ENCODE measurements at regions not wholly inside any gene's neighbourhood (a gene's known extent, or its start where the extent isn't known, plus 50 kb on each side); places are given as distances from the start of the nearest gene placed in this dataset.
"Not testable (repeated sequence)": the region's sequence is repeated elsewhere in the genome, so short reads cannot be mapped to it uniquely, and the experiment has no call there.

- DNase-seq (ENCODE audit: low read depth in 3 of 3), result no peak
Observed at GRCh38 chr6:10180138-10181074, 234.5 kb downstream of the TFAP2A start.

GRCh38 chr6:10177704-10178103 lies 237.2 kb downstream of the TFAP2A start:
- no peak for DNase-seq (ENCODE audit: low read depth in 3 of 3)

- no peak for DNase-seq (ENCODE audit: low read depth in 3 of 3)
Observed at GRCh38 chr6:10175362-10175761, 239.5 kb downstream of the TFAP2A start.

- DNase-seq (ENCODE audit: low read depth in 3 of 3), result no peak
Observed at GRCh38 chr6:10174761-10175160, 240.1 kb downstream of the TFAP2A start.

- DNase-seq (ENCODE audit: low read depth in 3 of 3), result no peak
Observed at GRCh38 chr6:10174056-10174455, 240.8 kb downstream of the TFAP2A start.

GRCh38 chr6:10171706-10172105 lies 243.2 kb downstream of the TFAP2A start:
- DNase-seq (ENCODE audit: low read depth in 3 of 3), result not testable (repeated sequence)

GRCh38 chr6:10170816-10171215 lies 244.1 kb downstream of the TFAP2A start:
- DNase-seq (ENCODE audit: low read depth in 3 of 3), result no peak

- no peak for DNase-seq (ENCODE audit: low read depth in 3 of 3)
Observed at GRCh38 chr6:10166031-10166430, 248.8 kb downstream of the TFAP2A start.

- DNase-seq (ENCODE audit: low read depth in 3 of 3), result no peak
Observed at GRCh38 chr6:10163203-10163962, 251.5 kb downstream of the TFAP2A start.

- no peak for DNase-seq (ENCODE audit: low read depth in 3 of 3)
Observed at GRCh38 chr6:10156875-10157274, 258.0 kb downstream of the TFAP2A start.

GRCh38 chr6:10154251-10154650 lies 260.6 kb downstream of the TFAP2A start:
- DNase-seq (ENCODE audit: low read depth in 3 of 3), result no peak

- DNase-seq (ENCODE audit: low read depth in 3 of 3), result no peak
Observed at GRCh38 chr6:10151144-10151915, 263.5 kb downstream of the TFAP2A start.

GRCh38 chr6:10149603-10150002 lies 265.3 kb downstream of the TFAP2A start:
- DNase-seq (ENCODE audit: low read depth in 3 of 3), result no peak

- no peak for DNase-seq (ENCODE audit: low read depth in 3 of 3)
Observed at GRCh38 chr6:10146715-10147451, 268.0 kb downstream of the TFAP2A start.

GRCh38 chr6:10144772-10145171 lies 270.1 kb downstream of the TFAP2A start:
- no peak for DNase-seq (ENCODE audit: low read depth in 3 of 3)

GRCh38 chr6:10141746-10142443 lies 273.0 kb downstream of the TFAP2A start:
- DNase-seq (ENCODE audit: low read depth in 3 of 3), result no peak

GRCh38 chr6:10140824-10141223 lies 274.1 kb downstream of the TFAP2A start:
- no peak for DNase-seq (ENCODE audit: low read depth in 3 of 3)

GRCh38 chr6:10140136-10140535 lies 274.7 kb downstream of the TFAP2A start:
- no peak for DNase-seq (ENCODE audit: low read depth in 3 of 3)

GRCh38 chr6:10138917-10139316 lies 276.0 kb downstream of the TFAP2A start:
- no peak for DNase-seq (ENCODE audit: low read depth in 3 of 3)

GRCh38 chr6:10136636-10137035 lies 278.2 kb downstream of the TFAP2A start:
- DNase-seq (ENCODE audit: low read depth in 3 of 3), result no peak

GRCh38 chr6:10134185-10134584 lies 280.7 kb downstream of the TFAP2A start:
- DNase-seq (ENCODE audit: low read depth in 3 of 3), result not testable (repeated sequence)
